ENCODE measurements at regions not wholly inside any gene's neighbourhood (a gene's known extent, or its start where the extent isn't known, plus 50 kb on each side); places are given as distances from the start of the nearest gene placed in this dataset.

DNA sequence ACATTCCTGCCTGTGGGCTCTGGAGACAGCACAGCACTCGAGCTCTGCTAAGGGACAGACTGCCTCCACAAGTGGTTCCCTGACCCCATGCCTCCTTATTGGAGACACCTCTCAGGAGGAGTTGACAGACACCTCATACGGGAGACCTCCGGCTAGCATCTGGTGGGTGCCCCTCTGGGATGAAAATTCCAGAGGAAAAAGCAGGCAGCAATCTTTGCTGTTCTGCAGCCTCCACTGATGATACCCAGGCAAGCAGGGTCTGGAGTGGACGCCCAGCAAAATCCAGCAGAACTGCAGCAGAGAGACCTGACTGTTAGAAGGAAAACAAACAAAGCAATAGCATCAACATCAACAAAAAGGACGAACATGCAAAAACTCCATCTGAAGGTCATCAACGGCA lies 639.4 kb downstream of the SLC16A7 start:
- TF ChIP-seq, protein P1, sequence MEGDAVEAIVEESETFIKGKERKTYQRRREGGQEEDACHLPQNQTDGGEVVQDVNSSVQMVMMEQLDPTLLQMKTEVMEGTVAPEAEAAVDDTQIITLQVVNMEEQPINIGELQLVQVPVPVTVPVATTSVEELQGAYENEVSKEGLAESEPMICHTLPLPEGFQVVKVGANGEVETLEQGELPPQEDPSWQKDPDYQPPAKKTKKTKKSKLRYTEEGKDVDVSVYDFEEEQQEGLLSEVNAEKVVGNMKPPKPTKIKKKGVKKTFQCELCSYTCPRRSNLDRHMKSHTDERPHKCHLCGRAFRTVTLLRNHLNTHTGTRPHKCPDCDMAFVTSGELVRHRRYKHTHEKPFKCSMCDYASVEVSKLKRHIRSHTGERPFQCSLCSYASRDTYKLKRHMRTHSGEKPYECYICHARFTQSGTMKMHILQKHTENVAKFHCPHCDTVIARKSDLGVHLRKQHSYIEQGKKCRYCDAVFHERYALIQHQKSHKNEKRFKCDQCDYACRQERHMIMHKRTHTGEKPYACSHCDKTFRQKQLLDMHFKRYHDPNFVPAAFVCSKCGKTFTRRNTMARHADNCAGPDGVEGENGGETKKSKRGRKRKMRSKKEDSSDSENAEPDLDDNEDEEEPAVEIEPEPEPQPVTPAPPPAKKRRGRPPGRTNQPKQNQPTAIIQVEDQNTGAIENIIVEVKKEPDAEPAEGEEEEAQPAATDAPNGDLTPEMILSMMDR (conservative IDR thresholded peaks at IDR 0.05) = no peak
- TF ChIP-seq ZFX (IDR thresholded peaks at IDR 0.05) = no peak
